H1 (cell line): ENCODE measurements at regions not wholly inside any gene's neighbourhood (a gene's known extent, or its start where the extent isn't known, plus 50 kb on each side); places are given as distances from the start of the nearest gene placed in this dataset.

Experiments
- ATF2 ChIP-seq: IDR thresholded peaks from 2 replicates; pipeline ENCODE4 v1.6.1; 2012; ENCODE audit warnings: low read length, inconsistent platforms
- CHD7 ChIP-seq: fragments of 300-600 bp; sonication (generic); IDR thresholded peaks from 2 replicates; pipeline ENCODE4 v1.7.1; 2012; ENCODE audit warnings: low read length, moderate library complexity, mild to moderate bottlenecking, inconsistent platforms; ENCODE audit not compliant: insufficient replicate concordance
- KDM5A ChIP-seq: fragments of 200-600 bp; IDR thresholded peaks from 2 replicates; pipeline ENCODE4 v1.7.1; 2012; ENCODE audit warnings: mild to moderate bottlenecking, low read length, inconsistent platforms, mixed read lengths
- POLR2A ChIP-seq, 2 experiments: IDR thresholded peaks; 1 replicate in 1 of 2; 2 replicates in 1 of 2; pipeline ENCODE4 v1.6.1; 2011; ENCODE audit warnings: low read depth in 2 of 2, low read length in 2 of 2, mild to moderate bottlenecking in 2 of 2; ENCODE audit errors: control extremely low read depth in 1 of 2
- POLR2AphosphoS5 ChIP-seq: IDR thresholded peaks from 2 replicates; pipeline ENCODE4 v1.6.1; 2011; ENCODE audit warnings: low read depth, low read length
- RFX5 ChIP-seq: IDR thresholded peaks from 2 replicates; pipeline ENCODE4 v1.6.1; 2011; ENCODE audit warnings: low read depth, low read length, improper control_type of control experiment, borderline replicate concordance
- SIX5 ChIP-seq: IDR thresholded peaks from 2 replicates; pipeline ENCODE4 v1.6.1; 2011; ENCODE audit warnings: mild to moderate bottlenecking, low read depth, low read length
- SP1 ChIP-seq: IDR thresholded peaks from 2 replicates; pipeline ENCODE4 v1.6.1; 2011; ENCODE audit warnings: low read depth, low read length
- SP4 ChIP-seq: IDR thresholded peaks from 2 replicates; pipeline ENCODE4 v1.6.1; 2012; ENCODE audit warnings: low read length, inconsistent platforms
- SRF ChIP-seq: IDR thresholded peaks from 2 replicates; pipeline ENCODE4 v1.6.1; 2011; ENCODE audit warnings: mild to moderate bottlenecking, low read depth, low read length, moderate library complexity

- TF ChIP-seq CHD7: no peak
- TF ChIP-seq RFX5: no peak
- no peak for TF ChIP-seq ATF2
- TF ChIP-seq SRF: no peak
- no peak for TF ChIP-seq POLR2AphosphoS5
- no peak for TF ChIP-seq SP4
- TF ChIP-seq POLR2A (IDR thresholded peaks at IDR 0.05; ENCODE audit: control extremely low read depth in 1 of 2, low read depth in 2 of 2, low read length in 2 of 2): no peak
- no peak for TF ChIP-seq SP1
- no peak for TF ChIP-seq SIX5
- no peak for TF ChIP-seq KDM5A
- TF ChIP-seq, all 59 proteins: peak for 0
Observed at GRCh38 chr2:191500566-191500883, 177.4 kb upstream of the NABP1 start (continued).
